Glomerular visceral epithelial cell (primary cell): ENCODE measurements at regions not wholly inside any gene's neighbourhood (a gene's known extent, or its start where the extent isn't known, plus 50 kb on each side); places are given as distances from the start of the nearest gene placed in this dataset.
"Not testable (repeated sequence)": the region's sequence is repeated elsewhere in the genome, so short reads cannot be mapped to it uniquely, and the experiment has no call there.

Experiments used
- DNase-seq: peaks from one replicate; pipeline ENCODE4 v3.0.0-alpha.2; 2016; ENCODE audit errors: extremely low spot score

DNA sequence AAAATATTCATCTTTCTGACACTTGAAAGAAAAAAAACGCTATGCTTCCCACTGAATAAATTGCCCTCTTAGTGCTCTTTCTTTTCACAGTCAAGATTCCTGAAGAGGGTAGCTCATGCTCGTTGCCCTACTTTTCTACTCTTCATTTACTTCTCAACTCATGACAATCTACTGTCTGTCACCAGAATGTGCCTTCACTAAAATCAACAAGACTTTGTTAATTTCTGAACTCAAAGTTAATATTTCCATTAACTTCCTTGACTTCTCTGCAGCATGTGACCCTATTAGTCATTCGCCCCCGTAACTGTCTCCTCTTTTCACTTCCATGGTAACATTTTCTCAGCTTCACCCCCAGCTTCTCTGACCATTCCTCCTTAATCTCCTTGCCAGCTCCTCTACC, 98.9 kb upstream of the MAPRE2 start:
- DNase-seq: no peak

DNA sequence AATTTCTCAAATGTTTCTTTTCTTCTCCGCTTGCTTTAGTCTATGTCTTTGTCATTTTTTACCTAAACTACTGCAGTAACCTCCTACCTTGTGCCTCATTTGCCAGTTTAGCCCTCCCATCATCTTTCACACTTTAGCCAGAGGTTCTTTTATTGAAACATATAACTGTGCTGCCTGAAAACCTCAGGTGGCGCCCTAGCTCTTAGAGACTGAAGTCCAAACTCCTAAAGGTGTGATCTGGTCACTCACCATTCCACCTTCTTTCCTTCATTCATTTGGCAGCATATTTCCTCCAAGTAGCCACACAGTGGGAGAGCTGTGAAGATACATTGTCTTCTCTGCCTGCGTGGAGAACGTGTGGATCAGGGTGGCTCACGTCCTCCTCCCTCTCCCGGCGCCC, 98.2 kb upstream of the MAPRE2 start:
- no peak for DNase-seq

DNA sequence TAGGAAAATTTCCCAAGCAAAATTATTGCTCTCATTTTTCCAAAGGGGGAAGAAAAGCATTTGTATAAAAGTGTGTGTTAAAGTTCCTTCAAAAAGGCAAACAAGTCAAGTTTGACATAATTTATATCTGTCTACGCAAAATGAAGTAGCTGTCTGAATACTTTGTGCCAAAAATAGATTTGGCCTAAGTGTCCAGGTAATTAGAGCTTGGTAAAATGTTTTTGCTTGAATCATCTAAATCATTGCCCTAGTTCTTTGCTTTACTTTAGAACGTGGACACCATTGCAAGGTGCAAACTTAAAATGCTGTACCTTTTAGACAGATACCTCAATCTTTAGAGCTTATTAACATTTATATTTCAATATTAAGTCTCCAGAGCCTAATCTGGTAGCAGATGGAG, 97.6 kb upstream of the MAPRE2 start:
- DNase-seq: no peak

DNA sequence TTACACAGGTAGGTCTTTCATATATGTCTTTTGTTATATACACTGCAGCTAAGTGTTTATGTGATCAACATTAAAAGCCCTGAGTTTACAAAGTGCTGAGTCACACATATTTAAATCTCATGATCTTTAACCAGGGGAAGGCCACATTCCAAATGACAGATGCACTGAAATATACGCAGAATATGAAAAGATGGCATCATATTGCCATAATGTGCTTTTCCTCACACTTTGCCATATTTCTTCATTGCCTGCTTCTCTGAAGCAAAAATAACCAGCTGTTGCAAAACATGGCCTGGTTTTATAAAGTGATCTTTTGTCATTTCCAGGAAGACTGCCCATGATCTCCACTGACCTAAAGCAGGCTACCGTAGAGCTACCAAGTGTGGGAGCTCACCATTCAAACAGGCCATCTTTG, 93.5 kb upstream of the MAPRE2 start:
- no peak for DNase-seq

DNA sequence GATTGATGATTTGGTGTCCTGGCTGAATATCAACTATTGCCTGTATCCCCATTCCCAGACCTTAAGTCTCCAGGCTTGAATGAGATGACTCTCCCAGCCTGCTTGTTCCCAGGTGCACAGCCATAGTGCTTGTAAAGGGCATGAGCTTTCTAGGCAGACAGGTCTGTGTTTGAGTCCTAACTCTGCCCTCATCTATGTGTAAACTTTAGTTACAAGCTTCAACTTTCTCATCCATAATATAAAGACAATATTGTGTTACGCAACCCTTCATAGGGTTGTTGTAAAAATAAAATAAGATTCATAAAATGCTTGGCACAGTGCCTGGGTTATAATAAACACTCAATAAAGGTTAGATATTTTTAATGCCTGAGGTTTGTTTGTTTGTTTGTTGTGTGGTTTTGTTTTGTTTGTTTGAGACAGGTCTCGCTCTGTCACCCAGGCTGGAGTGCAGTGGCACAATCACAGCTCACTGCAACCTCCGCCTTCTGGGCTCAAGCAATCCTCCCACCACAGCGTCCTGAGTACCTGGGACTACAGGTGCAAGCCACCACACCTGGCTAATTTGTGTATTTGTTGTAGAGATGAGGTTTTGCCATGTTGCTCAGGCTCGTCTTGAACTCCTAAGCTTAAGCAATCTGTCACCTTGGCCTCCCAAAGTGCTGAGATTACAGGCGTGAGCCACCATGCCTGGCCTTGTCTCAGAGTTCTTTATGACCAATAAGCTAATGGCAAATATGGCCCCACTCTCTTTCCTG, 89.4 kb upstream of the MAPRE2 start:
- DNase-seq: no peak

DNA sequence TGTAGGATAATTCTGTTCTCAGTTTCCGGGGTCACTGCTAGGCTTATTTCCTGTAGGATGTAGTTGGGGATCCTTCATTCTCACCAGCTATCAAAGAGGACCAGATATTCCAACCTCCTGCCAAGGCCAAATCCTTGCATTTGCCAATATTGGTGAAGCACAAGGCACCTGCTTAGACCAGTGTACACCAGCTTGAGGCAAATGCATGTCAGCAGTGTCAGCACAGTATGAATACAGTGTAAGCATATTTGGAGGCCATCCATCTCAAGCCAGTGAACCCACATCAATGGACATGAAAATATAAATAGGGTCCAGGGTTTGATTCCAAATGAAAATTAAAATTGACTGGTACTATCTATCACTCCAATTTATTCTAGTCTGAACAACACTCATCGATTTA, 88.0 kb upstream of the MAPRE2 start:
- DNase-seq: no peak

DNA sequence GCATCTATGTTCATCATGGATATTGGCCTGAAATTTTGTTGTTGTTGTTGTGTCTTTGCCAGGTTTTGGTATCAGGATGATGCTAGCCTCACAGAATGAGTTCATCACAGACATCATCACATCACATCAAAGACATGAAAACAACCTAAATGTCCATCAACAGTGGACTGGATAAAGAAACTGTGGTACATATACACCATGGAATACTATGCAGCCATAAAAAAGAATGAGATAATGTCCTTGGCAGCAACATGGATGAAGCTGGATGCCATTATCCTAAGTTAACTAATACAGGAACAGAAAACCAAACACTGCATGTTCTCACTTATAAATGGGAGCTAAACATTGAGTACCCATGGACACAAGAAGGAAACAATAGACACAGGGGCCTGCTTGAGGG, 85.7 kb upstream of the MAPRE2 start:
- DNase-seq: not testable (repeated sequence)

DNA sequence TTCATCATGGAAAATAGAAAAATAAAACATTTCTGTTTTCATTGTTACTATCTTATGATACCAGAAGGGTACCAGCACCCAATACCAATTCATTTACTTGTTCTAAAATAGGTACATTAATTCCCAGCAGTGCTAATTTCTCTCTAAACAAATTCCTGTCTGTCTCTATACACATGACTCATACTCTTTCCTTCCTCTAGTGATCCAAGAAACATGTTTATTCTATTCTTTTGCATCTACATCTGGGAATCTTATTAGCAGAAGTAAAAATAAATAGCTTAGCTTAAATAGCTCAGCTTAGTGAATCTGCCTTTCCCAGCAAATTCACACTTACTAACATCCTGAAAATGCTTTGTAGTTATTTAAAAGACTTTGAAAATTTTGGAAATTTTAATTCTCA, 84.5 kb upstream of the MAPRE2 start:
- no peak for DNase-seq

DNA sequence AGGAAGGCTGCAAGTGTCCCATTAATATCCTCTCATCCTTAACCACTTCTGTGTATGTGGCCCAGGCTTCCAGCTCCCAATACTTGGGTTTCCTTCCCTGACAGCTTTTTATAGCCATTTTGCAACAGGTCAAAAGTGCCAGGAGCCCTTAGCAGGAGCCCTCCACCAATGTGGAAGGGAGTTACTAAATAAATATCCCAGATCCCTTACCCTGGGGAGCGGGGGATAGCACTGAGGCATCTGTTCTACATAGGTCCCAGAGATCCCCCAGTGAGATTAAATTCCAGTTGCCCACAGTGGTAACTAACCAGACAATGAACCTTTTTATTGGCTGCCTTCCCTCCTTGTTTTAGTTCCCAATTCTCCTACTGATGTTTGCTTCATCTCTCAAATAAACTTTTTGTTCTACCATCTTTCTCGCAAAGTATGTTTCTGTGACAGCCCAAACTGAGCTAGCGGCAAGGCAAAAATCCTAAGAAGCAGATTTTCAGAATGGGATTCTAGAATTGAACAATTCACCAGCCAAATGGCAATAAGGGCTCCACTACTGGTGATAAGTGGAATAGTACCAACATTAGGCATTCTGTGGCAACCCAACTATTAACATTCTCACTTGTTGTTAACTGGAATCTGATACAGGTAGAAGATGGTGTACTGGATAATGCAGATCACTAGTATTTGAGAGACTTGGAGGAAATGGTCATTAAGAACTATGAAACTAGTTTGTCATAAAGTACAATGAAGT, 83.9 kb upstream of the MAPRE2 start:
- no peak for DNase-seq

DNA sequence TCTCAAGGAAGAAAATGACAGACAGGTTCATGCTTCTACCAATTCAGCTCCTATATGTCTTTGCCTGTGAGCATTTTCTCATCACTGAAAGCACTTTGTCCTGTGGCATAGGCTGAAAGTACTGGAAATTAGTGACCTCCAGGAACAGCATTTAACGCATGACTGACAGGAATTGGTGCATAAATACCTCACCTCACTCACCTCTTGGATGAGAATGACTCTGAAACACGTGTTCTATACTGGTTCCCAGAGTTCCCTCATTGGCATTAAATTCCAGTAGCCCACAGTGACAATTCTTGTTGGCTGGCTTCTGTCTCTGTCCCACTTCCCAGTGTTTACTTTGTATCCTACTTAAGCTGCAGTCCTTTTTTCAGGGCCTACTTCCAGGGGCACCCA, 83.4 kb upstream of the MAPRE2 start:
- DNase-seq: no peak

DNA sequence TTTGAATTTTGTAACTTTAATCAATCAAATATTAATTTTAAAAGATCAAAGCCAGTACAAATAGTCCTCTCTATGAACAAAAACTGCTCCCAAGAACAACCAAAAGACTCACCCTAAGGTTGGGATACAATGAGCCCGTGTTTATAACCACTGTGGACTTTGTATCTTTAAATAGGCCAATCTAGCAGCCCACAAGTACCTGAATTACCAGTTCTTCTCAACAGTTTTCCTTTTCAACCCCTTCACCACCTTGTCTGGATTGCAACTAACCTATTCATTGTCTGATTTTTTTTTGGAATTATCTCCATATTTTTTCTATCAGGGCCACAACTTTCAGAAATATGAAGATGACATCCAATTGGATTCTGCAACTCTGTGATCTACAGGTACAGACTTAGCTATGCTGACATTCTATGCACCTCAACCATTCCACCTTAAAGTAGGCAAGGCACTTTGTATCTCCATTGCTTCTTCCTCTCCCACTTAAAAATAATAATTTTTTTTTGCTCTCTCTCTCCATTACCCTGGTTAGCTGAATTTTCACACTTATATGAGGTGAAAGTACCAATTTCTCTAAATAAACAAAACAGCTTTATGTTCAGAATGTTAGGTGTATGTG, 81.9 kb upstream of the MAPRE2 start:
- DNase-seq: no peak

DNA sequence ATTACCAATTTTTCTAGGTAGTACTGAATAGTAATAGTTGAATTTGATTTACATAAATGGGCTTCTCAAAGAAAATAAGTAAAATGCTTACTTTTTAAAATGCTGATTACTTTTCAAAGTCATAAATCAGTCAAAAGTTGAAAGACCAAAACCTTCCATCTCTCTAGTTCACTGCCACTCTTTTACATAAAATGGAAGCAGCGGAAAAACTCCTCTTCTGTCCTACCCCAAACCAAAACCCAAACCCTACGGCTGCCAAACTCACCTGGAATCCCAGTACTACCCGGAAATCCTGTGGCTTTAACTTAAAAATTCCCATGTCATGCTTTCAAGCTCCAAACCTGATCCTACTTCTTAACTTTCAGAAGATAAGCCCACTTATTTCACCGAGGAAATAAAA, 81.2 kb upstream of the MAPRE2 start:
- no peak for DNase-seq

DNA sequence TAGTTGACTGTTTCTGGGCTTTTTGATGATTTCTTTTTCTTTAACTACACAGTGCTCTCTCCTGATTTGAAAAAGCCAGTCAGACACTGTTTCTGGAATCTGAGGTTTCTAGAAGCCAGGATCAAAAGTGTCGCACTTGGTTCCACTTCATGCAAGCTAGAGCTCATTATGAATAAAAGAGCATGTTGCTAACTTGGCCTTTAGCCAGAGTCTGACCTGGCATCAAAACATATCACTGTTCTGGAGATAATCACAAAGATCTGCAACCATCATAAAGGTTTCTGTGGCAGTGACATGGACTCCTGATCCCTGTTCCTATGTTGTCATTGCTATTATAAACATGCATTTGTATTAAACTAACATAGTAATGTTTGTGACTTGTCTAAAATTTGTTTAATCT, 76.1 kb upstream of the MAPRE2 start:
- no peak for DNase-seq

DNA sequence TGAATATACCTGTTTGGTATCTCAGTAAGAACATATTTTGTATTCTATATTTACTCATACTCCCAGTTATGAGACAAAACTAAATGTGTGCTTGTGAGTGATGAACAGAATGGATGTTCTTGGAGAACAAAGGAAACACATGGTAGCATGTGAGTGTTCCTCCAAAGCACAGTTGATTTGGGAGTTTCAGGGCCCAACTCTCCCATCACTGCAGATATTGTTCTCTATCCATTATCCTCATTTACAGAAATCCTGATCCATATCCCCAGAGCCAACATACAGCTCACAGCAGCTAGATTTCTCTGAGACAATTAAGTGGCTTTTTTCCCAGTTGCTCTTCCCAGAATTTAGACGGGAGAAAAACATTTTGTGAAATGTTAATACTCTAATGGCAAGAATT, 75.6 kb upstream of the MAPRE2 start:
- DNase-seq: no peak

DNA sequence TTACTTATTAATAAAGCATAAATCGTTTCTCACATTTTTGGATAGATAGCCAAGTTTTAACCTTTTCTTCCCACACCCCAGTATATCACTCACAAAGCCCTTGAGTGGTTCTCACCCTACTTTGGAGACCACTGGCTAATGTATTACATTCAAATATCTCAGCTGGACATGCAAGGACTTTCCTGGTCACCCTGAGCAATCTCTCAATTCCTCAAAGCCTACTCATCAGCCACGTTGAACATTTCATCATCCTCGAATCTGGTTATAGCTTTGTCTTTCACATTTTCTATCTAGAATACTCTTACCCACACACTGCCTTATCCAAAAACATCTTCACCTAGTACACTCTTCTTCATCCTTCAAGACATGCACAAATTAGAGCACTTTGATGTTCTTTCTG, 71.1 kb upstream of the MAPRE2 start:
- peak; percentile 21 for DNase-seq

DNA sequence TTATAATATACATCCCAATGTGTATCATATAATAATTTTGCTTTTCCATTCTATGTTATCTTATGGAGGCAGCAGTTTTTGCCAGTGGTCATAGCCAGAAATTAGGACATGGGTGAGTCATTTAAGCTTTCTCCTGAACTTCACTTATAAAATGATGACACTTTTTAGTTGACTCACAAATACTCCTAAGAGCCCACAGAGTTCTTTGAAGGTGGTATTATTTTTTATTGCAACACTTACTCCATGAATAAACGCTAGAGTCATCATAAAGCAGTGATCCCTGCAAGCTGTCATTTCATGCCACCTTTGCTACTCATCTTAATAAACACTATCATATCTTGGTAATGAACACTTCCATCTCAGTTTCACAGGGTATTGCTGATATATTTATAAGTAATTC, 69.9 kb upstream of the MAPRE2 start:
- peak; percentile 35 for DNase-seq

DNA sequence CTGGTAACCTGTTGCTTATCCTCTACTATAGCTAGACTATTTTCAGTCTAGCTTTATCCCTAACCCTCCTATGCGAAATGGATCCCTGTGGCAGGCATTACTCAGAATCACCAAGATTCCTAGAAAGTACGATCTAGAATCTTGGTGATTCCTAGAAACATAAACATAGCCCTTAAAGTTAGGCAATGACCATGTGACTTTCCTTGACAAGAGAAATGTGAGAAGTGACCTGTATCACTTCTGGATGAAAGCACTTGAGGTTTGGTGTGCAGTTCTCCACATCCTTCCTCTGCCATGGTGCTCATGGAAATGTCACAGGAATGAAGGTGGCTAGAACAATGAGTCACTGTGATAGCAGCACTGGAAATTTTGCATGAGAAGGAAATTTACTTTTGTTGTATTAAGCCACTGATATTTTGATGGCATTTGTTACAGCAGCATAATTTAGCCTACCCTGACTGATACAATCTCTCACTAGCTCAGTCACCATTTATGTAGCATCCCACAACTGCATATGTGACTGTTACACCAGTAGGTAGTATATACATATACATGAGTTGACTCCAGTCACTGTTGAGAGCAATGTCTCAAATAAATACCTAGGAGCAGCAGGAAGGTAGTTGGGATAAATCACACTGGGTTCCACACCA, 68.3 kb upstream of the MAPRE2 start:
- DNase-seq: no peak

DNA sequence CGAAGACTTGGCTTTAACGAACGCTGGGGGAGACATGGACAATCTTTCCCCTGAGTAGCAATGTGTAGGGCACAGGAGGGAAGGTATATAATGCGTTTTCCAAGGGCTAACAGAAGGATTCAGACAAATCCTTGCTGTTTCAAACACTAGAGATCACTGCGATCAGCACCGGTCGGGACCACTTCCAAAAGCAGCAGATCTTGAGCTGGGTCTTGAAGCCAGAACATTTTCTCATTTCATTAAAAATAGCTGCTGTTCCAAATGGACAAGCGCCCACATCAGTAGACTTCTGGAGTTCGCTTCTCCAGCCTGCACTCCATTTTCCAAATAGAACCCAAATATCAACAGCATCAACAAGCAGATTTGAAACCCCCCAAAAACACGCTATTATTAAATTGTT, 65.1 kb upstream of the MAPRE2 start:
- DNase-seq: no peak

DNA sequence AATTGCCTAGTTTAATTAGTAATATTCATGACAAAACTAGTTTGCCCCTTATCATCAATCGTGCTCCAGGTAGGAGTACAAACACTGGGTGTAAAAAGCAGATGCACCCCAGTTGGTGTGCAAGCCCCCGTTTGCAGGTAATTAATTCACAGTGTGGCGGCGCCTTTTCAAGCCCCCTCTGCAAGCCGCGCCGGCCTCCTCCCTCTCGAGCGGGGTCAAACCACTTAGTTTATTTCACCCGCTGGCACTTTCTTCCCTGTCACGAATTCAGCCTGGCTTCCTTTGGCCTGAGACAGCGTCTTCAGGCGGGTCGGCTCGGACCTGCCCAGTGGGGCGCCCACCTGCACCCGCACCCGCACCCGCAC, 64.7 kb upstream of the MAPRE2 start:
- DNase-seq: no peak

DNA sequence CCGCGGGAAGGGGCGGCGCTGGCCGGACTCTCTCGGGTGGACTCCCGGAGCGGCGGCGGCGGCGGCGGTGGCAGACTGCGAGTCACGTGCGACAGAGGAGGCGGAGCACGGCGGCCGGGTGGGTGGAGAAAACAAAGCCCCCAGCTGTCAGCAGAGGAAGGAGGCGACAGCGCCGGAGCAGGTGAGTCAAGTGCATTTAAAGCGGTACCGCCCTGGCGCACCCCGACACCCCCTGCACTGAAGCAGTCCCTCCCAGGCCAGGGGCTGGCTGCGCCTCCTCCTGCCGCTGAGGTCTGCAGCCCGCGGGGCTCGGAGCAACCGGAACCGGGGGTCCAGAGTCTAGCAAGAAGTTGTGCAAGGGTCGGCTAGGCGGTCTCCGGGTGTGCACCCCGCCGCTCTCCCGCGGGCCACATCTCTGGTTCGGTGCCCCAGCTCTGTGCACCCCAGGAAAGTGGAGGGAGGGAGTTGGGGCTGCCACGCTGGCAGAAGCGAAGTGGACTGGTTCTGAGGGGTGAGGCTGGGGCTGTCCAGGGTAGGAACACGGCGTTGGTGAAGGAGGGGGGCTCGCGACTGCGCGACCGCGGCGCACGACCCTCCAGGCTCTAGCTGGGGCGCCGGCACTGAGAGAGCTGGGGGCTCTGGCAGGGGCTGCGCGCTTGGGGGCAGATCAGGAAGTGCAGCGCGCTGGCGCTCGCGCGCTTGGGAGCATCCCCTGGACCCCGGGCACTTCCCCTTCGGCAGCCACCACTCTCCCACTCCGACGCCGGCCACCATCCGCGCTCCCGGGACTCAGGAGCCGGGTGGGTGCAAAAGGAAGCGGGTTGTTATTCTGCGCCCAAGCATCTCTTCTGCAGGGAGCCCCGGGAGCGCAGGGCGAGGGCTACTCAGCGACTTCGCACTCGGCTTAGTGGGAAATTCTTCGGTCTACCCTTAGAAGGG, 64.0 kb upstream of the MAPRE2 start:
- DNase-seq: peak; percentile 51

DNA sequence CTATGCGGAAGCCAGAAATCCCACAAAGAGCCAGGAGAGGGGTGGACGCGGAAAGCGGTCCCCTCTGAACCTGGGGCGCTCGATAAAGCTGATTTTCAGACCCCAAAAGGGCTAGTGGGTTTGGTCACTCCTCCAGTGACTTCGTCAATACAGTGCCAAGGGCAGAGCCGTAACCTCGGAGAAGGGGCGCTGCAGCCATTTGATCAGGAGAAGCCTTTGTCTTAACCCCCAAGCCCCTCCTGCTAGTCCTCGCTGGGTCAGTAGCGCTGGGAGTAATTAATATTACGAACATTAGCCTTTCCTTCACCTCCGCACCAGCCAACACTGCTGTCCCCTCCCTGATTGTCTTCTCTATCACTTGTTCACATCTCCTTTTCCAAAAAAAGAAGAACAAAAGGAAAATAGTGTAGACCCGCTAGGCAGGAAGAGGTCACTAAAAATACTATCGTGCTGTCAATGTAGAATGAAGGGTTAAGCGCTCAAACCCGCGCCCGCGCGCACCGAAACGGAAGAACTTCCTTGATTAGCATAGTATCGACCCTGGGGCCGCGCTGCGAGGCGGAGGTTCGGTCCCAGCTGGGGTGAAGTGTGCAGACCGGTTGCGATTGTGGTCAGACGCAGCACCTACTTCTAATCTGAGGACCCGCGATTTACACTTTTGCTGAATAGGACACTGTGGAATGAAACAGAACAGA, 63.2 kb upstream of the MAPRE2 start:
- DNase-seq: peak; percentile 14
